ENCODE measurements at regions not wholly inside any gene's neighbourhood (a gene's known extent, or its start where the extent isn't known, plus 50 kb on each side); places are given as distances from the start of the nearest gene placed in this dataset.

DNA sequence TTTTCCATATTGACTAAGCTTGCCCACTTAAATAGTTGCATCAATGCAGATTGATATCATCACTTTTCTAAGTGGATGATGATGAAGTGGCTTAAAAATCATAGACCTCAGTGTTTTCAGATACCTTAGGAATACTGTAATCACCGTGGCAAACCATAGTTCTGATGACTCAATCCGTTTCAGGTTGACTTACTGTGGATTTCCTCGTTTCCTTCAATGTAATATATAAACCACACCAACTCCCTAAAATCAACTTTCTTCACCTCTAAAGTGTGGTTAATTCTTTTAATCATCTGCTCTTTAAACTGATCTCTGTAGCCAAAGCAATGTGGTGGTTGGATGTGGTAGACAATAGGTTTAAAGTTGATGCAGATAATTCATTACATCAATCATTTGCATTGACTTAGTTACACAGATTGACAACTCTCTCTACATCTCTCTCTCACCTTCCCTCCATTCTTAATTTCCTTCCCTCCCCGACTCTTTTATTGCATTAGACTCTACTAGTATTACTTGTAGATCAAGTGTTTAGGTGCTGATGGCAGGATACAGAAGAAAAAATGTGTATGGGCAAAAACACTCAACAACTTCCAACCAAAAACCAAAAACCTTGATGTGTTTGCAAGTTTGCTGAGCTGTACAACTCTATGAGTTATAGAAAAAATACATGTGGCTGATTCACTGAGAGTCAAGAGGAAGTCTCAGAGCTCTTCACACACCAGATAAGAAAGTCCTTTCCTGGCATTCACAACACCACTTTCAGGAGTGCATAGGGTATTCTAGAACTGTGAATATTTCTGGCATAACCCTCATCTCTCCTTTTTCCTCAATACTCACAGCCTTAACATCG is 243.5 kb downstream of the NFKBIZ start:
- 29 to 50% methylated on average over 5 of the region's 5 CpGs for WGBS, 2 donors
- H3K9ac ChIP-seq (ENCODE audit: insufficient read depth in 1 of 2, low read length in 2 of 2): no peak overlapping the region
- TF ChIP-seq, protein P1, sequence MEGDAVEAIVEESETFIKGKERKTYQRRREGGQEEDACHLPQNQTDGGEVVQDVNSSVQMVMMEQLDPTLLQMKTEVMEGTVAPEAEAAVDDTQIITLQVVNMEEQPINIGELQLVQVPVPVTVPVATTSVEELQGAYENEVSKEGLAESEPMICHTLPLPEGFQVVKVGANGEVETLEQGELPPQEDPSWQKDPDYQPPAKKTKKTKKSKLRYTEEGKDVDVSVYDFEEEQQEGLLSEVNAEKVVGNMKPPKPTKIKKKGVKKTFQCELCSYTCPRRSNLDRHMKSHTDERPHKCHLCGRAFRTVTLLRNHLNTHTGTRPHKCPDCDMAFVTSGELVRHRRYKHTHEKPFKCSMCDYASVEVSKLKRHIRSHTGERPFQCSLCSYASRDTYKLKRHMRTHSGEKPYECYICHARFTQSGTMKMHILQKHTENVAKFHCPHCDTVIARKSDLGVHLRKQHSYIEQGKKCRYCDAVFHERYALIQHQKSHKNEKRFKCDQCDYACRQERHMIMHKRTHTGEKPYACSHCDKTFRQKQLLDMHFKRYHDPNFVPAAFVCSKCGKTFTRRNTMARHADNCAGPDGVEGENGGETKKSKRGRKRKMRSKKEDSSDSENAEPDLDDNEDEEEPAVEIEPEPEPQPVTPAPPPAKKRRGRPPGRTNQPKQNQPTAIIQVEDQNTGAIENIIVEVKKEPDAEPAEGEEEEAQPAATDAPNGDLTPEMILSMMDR (IDR thresholded peaks at IDR 0.05; ENCODE audit: control extremely low read depth, extremely low read depth): no peak
- DNase-seq (no peak), ATAC-seq (ENCODE audit: insufficient read depth, low FRiP score) (peak; percentile 74)
- H3K36me3 ChIP-seq (ENCODE audit: control insufficient read depth in 4 of 4, insufficient read depth in 4 of 4, low read length in 4 of 4): no peaks in the 10 kb centered on the region
- H3K9me3 ChIP-seq (ENCODE audit: control insufficient read depth in 4 of 4, insufficient read depth in 3 of 4, low read length in 3 of 4): no peaks in the 10 kb centered on the region
- no peak overlapping the region for H3K27ac ChIP-seq (ENCODE audit: low read depth in 1 of 2, low read length in 1 of 2)
- no peaks in the 10 kb centered on the region for H3K27me3 ChIP-seq (ENCODE audit: control insufficient read depth in 3 of 3, insufficient read depth in 3 of 3, low read length in 2 of 3)
- H3K4me3 ChIP-seq: no peak overlapping the region
- peaks cover 0 to 12% (median 0%) of the 10 kb centered on the region in 5 donors for H3K4me1 ChIP-seq (ENCODE audit: control insufficient read depth in 5 of 5, insufficient read depth in 5 of 5, low read length in 5 of 5)

DNA sequence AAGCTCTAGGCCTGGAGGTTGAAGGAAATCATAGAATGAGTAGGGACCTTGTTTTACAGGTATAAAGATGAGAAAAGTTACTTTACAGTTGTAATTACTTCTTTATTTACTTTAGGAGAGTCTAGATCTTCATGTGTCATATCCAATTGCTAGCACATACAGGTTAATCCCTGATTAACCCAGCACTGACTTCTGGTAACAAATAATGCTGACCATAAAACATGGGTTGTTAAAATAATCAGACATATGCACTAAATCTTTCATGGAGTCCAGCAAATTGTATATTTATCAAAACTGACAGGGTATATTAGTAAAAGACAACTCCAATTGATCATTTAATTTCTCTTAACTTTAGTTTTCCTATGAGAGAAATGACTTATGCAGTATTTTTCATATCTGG is 245.2 kb downstream of the NFKBIZ start:
- Histone ChIP-seq H3K27me3 (ENCODE audit: control insufficient read depth in 3 of 3, insufficient read depth in 3 of 3, low read length in 2 of 3) (no peaks in the 10 kb centered on the region), H3K9ac (ENCODE audit: insufficient read depth in 1 of 2, low read length in 2 of 2) (no peak overlapping the region), H3K36me3 (ENCODE audit: control insufficient read depth in 4 of 4, insufficient read depth in 4 of 4, low read length in 4 of 4) (no peaks in the 10 kb centered on the region), H3K4me1 (ENCODE audit: control insufficient read depth in 5 of 5, insufficient read depth in 5 of 5, low read length in 5 of 5) (peaks cover 0 to 10% (median 0%) of the 10 kb centered on the region in 5 donors), H3K9me3 (ENCODE audit: control insufficient read depth in 4 of 4, insufficient read depth in 3 of 4, low read length in 3 of 4) (no peaks in the 10 kb centered on the region), H3K4me3 (no peak overlapping the region), H3K27ac (ENCODE audit: low read depth in 1 of 2, low read length in 1 of 2) (no peak overlapping the region)
- ATAC-seq (ENCODE audit: insufficient read depth, low FRiP score): no peak
- no peak for DNase-seq
- TF ChIP-seq, protein P1 (IDR thresholded peaks at IDR 0.05; ENCODE audit: control extremely low read depth, extremely low read depth): no peak

DNA sequence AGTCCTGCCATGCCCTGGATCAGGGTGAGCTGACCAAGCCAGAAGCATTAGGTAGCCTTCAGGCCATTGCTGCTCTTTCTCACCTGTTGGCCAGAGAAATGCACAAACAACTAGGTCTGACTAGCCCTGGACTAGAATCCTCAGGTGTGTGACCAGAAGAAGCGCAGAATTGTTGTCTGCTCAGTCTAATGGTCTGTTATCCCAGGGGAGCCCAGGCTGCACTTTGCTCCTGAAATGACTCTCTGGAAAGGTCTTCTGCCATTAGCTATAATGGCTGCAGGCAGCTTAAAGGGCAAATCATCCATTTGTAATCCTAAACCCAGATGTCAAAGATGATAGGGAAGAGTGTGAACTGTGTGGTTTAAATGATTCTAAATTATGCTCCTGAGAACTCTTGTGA is 246.1 kb downstream of the NFKBIZ start:
- H3K4me1 ChIP-seq (ENCODE audit: control insufficient read depth in 5 of 5, insufficient read depth in 5 of 5, low read length in 5 of 5): peaks cover 0 to 7% (median 0%) of the 10 kb centered on the region in 5 donors
- ATAC-seq (ENCODE audit: insufficient read depth, low FRiP score) (no peak), DNase-seq (no peak)
- no peaks in the 10 kb centered on the region for H3K9me3 ChIP-seq (ENCODE audit: control insufficient read depth in 4 of 4, insufficient read depth in 3 of 4, low read length in 3 of 4)
- H3K27me3 ChIP-seq (ENCODE audit: control insufficient read depth in 3 of 3, insufficient read depth in 3 of 3, low read length in 2 of 3): no peaks in the 10 kb centered on the region
- H3K9ac ChIP-seq (ENCODE audit: insufficient read depth in 1 of 2, low read length in 2 of 2): no peak overlapping the region
- no peak overlapping the region for H3K27ac ChIP-seq (ENCODE audit: low read depth in 1 of 2, low read length in 1 of 2)
- H3K36me3 ChIP-seq (ENCODE audit: control insufficient read depth in 4 of 4, insufficient read depth in 4 of 4, low read length in 4 of 4): no peaks in the 10 kb centered on the region
- WGBS, 2 donors: 97 to 98% methylated on average over 1 of the region's 1 CpG
- TF ChIP-seq, protein P1 (IDR thresholded peaks at IDR 0.05; ENCODE audit: control extremely low read depth, extremely low read depth): no peak
- H3K4me3 ChIP-seq: no peak overlapping the region

Data from lung (tissue), 11 donors.